GM12864 (cell line): ENCODE measurements at regions not wholly inside any gene's neighbourhood (a gene's known extent, or its start where the extent isn't known, plus 50 kb on each side); places are given as distances from the start of the nearest gene placed in this dataset.

Experiments
- DNase-seq: peaks from one replicate; pipeline ENCODE4 v3.0.0-alpha.2; 2011; ENCODE audit warnings: low read depth
- H3K4me3 ChIP-seq: 2 replicates; pipeline ENCODE4 v1.5.1; 2011; ENCODE audit warnings: mild to moderate bottlenecking, low read depth, low read length, control low read depth
- TF ChIP-seq, protein P1 (sequence below): IDR thresholded peaks from 2 replicates; pipeline ENCODE4 v1.5.1; 2011; ENCODE audit warnings: low read depth, mild to moderate bottlenecking, moderate library complexity, low read length, control low read depth, inconsistent platforms; ENCODE audit errors: missing control alignments

DNA sequence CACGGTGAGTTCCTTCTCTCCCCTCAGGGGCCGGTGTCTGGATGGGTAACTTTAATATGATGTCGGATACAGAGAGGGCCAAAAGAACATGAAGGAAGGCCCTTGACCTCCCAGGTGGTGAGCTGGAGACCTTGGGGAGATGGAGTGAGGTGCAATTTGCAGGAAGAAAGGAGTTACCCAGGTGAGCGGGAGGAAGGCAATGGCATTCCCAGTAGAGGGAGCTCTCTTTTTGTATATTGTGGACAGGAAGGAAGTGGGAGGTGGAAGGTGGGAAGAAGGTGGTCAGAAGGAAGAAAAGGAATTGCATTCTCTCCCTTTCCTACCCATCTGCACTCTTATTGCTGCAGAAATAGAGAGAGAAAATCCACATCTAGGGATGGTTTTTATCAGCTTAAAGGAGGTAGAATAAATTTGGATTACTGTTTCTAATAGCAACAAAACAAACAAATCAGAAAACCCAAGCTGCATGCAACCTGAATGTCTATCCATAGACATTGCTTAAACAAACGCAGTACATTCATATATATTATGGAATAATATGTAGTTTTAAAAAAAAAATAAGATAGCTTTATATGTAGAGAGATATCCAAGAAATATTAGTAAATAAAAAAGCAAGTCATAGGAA lies 169.0 kb upstream of the TSC22D2 start:
- DNase-seq = no peak
- TF ChIP-seq, protein P1, sequence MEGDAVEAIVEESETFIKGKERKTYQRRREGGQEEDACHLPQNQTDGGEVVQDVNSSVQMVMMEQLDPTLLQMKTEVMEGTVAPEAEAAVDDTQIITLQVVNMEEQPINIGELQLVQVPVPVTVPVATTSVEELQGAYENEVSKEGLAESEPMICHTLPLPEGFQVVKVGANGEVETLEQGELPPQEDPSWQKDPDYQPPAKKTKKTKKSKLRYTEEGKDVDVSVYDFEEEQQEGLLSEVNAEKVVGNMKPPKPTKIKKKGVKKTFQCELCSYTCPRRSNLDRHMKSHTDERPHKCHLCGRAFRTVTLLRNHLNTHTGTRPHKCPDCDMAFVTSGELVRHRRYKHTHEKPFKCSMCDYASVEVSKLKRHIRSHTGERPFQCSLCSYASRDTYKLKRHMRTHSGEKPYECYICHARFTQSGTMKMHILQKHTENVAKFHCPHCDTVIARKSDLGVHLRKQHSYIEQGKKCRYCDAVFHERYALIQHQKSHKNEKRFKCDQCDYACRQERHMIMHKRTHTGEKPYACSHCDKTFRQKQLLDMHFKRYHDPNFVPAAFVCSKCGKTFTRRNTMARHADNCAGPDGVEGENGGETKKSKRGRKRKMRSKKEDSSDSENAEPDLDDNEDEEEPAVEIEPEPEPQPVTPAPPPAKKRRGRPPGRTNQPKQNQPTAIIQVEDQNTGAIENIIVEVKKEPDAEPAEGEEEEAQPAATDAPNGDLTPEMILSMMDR = peak; percentile 15
- no peak overlapping the region for H3K4me3 ChIP-seq

DNA sequence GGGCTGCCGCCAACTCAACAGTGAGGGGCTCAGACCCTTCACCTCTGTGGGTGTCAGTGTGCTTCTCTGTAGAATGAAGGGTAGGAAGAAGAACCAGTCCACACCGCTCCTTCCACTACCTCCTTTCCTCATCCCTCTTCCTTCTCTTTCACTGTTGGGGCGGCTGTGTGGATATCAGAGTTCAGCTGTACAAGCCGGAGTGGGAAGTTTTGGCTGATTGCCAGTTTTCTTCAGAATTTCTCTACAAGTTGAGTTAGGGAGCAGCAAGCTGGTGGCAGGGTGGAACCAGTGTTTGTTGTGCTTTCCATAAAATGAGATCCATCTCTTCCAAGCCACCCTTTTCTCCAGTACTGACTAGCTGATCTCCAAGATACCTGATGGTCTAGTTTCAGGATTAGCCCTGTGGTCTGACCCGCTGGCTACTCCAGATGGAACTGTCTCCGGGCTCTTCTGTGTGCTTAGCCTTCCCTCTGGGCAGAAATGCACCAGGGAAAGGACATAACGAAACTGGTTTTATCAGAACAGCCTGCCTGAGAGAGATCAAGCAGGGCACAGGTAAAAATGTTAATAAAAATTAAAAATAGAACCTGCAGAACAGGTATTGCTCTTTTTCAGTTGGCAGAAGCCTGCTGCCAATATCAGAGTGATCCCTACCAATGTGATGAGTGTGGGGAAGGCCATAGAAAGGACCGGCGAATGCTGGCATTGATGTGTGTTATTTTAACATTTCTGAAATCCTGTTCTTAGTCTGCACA lies 169.9 kb upstream of the TSC22D2 start:
- no peak overlapping the region for H3K4me3 ChIP-seq

DNA sequence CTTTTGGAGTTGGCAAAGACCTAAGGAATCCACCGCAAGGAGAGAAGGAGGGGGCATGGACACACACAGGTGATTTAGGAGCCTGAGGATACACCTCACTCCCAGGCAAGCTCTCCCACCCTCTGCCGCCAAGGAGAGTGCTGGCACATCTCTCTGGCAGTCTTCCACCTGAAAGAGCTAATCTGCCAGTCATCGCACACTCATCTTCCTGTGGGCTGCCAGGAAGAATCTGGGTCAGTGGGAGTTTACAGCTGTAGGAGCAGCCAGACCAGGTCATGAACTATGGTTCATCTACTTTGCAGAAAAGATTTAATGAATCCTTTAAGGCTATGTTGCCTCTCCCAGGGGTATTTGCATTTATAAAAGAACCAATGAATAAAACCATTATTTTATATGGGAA lies 170.6 kb upstream of the TSC22D2 start:
- TF ChIP-seq, protein P1 = no peak
- no peak overlapping the region for H3K4me3 ChIP-seq
- DNase-seq = no peak

More for the DNA sequence above, 169.9 kb upstream of the TSC22D2 start:
- no peak for DNase-seq
- TF ChIP-seq, protein P1 = no peak

DNA sequence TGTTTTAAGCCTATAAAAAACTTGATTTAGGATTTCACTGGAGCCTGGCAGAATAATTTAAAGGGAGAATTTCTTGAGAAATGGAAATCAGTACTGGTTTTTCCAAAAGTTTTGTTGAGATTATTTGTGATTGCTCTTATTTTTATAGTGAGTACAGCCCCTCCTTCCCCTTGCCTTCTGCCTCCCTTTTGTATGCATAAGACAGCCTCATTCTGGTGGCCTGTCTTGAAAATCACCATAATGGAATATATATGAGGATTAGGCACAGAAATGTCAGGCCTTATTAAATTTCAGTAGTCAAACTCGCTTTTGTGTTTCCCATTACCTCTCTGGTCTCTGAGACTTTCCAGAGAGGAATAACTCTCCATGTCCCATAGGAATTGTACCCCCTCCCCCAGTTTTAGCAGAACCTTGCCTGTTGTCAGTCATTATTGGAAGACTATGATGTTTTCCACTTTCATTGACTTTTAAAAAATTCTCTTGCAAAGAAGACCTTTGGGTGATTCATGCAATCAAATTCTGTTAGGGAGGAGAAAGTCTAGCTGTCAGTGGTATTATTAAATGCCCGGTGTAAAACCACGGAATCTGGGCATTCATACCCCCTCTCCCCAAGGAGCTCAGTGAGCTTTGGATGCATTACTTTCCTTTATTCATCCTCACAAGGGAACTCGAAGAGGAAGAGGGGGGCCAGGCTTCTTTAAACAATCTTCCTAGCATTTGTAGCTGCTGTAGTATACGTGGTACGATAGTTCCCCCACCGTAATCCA lies 171.6 kb upstream of the TSC22D2 start:
- no peak overlapping the region for H3K4me3 ChIP-seq
- TF ChIP-seq, protein P1 = no peak
- no peak for DNase-seq

DNA sequence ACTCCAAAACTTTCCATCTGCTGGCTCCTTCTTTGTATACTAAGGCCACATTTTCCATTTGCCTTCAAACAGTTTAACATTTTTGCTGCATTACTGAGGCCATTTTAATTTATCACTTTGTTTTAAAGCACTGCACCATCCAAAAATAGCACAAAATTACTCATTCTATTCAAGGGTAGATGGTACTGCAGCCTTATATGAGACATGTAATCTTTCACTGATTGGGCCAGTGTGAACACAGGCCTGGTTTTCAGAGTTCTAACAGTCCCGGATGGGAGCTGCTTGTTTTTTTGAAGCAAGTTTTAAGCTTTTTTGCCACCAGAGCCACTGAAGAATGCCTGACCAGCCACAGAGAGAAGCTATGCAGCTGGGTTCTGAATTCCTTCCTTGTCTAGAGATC lies 172.3 kb upstream of the TSC22D2 start:
- no peak for DNase-seq
- H3K4me3 ChIP-seq = no peak overlapping the region
- TF ChIP-seq, protein P1 = no peak

DNA sequence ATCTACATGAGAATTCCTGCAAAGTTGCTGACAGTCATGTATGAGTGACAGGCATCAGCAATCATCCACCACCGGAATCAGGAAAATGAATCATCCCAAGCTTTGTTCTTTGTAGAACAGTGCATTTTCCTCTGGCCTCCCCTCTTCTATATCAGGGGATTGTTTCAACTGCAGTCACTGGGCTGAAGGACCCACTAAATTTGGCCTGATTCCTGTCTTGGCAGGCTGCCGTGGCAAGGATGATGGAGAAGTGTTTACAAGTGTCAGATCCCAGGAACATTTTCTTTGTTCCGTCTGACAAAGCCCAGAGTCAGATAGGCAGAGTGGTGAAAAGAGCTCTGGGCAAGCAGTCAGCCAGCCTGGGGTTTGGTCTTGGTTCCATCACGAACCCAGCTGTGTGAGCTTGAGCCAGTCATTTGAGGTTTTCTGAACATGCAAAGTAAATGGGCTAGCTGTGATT lies 175.1 kb upstream of the TSC22D2 start:
- TF ChIP-seq, protein P1 = no peak
- no peak overlapping the region for H3K4me3 ChIP-seq
- no peak for DNase-seq
